GM21737 (cell line): ENCODE measurements at regions not wholly inside any gene's neighbourhood (a gene's known extent, or its start where the extent isn't known, plus 50 kb on each side); places are given as distances from the start of the nearest gene placed in this dataset.
"Not testable (repeated sequence)": the region's sequence is repeated elsewhere in the genome, so short reads cannot be mapped to it uniquely, and the experiment has no call there.

Experiments used
- ATAC-seq: cut with Tn5 transposase; IDR thresholded peaks from one replicate; pipeline ENCODE4 v1.9.1; 2021; ENCODE audit warnings: mild to moderate bottlenecking, moderate library complexity; ENCODE audit not compliant: unreplicated experiment

DNA sequence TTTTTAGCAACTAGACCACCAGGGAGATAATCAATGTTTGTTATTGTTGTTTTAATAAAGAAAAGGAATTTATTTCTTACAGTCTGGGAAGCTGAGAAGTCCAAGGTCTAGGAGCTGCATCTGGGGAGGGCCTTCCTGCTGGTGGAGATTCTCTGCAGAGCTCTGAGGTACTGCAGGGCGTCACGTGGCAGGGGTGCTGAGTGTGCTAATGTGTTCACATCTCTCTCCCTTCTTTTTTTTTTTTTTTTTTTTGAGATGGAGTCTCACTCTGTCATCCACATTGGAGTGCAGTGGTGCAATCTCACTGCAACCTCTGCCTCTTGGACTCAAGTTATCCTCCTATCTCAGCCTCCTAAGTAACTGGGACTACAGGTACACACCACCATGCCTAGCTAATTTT is 150.9 kb upstream of the TRIM24 start:
- no peak for ATAC-seq

DNA sequence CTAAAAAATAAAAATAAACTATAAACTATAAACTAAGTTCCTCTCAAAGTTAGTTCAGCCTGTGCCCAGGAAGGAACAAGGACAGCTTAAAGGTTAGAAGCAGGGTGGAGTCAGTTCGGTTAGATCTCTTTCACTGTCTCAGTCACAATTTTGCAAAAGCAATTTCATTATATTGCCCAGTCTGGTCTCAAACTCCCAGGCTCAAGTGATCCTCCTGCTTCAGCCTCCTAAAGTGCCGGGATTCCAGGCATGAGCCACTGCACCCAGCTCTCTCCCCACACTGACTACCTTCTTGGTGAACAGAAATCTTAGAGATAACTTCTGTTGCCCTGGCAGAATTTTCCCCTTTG is 146.3 kb upstream of the TRIM24 start:
- ATAC-seq: no peak

- peak; percentile 99 for ATAC-seq
Measured at GRCh38 chr7:138316421-138317043, 143.5 kb upstream of the TRIM24 start.

DNA sequence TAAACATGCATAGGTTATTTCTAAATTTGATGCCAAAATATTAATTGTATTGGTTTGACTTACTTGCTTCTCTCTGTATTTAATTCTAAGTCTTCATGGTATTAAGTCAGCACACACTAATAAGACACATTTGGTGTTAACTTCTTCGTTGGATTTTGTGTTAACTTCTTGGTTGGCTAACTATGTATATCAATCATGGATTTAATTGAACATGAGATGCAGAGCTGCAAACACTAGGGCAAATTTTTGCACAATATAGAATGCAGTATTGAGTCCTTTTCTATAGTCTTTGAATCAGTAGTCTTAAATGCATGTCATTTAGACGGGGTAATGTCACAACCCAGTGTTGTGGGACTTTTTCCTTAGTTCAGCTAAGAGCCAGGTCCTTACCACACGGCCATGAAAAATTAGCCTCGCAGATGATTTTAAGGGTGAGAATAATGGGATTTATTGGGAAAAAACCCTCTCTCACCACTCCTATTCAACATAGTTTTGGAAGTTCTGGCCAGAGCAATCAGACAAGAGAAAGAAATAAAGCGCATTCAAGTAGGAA is 142.9 kb upstream of the TRIM24 start:
- ATAC-seq: no peak

GRCh38 chr7:138324941-138325340 is 135.1 kb upstream of the TRIM24 start:
- no peak for ATAC-seq

GRCh38 chr7:138325434-138325833 is 134.6 kb upstream of the TRIM24 start:
- ATAC-seq: no peak

DNA sequence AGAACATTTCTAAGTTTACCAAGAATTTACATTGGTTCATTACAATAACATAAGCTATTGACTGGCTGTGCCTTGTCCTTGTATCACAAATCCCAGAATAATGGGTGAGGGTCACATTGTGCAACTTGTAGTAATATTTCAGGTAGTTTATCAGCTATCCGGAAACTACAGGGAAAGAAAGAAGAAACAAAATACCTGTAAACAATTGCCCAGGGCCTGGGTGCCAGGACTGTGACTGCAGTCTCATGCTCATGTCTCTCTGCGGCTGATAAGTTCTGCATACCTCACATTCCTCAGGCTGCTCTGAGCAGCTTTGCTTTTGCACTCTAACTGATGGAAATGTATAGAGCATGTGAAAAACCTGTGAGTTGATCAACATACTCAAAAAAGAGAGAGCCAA is 131.8 kb upstream of the TRIM24 start:
- no peak for ATAC-seq

DNA sequence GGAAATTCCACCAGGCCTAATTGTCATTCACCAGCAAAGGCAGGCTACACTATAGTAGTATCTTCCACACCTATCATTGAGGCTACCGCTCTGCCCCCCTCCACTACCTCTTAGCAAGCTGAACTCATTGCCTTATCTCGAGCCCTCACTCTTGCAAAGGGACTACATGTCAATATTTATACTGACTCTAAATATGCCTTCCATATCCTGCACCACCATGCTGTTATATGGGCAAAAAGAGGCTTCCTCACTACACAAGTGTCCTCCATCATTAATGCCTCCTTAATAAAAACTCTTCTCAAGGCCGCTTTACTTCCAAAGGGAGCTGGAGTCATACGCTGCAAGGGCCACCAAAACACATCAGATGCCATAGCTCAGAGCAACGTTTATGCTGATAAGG is 127.2 kb upstream of the TRIM24 start:
- ATAC-seq: not testable (repeated sequence)

DNA sequence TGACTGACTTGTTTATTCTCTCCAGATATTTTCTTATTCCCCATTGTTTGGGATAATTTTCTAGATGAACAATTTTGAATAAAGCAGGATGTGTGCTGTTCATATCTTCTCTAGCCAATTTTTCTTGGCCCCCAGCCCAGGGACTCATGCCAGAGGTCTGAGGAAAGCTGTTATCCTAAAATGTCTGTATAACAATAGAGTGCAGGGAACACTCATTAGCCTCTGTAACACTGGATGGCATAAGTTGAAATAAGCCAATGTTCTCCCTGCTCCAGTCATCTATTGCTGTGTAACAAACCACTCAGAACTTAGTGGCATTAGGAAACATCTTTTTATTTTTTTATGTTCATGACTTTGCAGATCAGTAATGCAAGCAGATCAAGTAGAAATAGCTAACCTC is 121.7 kb upstream of the TRIM24 start:
- ATAC-seq: no peak

- not testable (repeated sequence) for ATAC-seq
Measured at GRCh38 chr7:138339229-138339628, 120.8 kb upstream of the TRIM24 start.

DNA sequence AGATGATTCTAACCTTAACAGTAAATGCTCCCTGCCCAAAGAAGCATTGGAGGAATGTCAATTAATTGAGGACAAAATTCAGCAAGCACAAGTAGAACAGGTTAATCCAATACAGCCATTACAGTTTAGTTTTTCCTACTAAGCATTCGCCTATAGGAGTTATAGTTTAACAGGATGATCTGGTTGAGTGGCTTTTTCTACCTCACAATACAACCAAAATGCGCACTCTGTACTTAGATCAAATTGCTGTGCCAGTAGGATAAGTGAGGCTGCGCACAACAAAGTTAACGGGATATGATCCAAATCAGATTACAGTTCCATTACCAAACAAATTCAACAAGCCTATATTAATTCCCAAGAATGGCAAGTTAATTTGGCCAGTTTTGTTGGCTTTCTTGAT is 117.1 kb upstream of the TRIM24 start:
- ATAC-seq: no peak

- no peak for ATAC-seq
Measured at GRCh38 chr7:138345567-138345966, 114.5 kb upstream of the TRIM24 start.

DNA sequence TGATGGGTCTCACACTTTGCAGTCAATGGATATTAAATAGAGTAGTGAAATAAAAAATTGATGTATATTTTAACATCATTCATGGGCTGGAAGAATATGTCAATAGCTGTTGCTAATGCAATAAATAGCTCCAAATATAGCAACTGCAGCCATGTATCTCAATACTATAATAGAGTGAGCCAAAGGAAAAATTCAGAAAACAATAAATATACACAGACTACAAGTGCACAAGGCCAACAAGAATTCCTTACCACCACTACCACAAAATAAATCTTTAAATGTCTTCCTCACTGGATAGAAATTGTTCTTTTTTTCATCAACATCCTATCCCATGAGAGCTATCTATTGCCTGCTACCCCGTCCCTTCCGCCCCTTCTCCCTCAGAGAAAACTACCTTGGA is 113.1 kb upstream of the TRIM24 start:
- no peak for ATAC-seq

- no peak for ATAC-seq
Measured at GRCh38 chr7:138349841-138350700, 110.0 kb upstream of the TRIM24 start.

DNA sequence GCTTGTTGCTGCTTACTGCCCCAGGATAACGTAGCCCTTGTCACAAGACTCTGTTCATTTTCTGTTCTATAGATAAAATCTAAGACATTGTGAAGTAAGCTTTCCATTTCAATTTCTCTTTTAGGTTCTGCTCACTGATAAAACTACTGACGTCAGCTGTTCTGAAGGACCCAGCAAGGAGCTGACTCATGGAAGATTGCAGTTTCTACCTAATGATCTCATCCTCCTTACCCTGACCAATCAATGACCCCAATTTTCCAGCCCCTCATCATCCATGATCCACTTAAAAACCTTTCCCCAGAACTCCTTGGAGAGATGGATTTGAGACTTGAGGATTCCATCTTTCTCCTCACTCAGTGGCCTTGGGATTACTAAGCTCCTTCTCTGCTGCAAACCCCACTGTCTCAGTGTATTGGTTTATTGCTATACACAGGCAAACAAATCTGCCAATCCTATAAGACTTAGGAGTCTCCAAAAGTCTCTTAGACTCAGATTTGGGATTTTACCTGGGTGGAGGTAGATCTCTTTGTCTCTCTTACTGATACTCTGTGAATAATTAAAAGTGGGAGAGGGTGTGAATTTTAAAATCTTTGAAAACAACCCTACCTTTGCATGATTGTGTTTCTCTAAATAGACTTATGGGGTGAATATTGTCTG is 109.2 kb upstream of the TRIM24 start:
- no peak for ATAC-seq

DNA sequence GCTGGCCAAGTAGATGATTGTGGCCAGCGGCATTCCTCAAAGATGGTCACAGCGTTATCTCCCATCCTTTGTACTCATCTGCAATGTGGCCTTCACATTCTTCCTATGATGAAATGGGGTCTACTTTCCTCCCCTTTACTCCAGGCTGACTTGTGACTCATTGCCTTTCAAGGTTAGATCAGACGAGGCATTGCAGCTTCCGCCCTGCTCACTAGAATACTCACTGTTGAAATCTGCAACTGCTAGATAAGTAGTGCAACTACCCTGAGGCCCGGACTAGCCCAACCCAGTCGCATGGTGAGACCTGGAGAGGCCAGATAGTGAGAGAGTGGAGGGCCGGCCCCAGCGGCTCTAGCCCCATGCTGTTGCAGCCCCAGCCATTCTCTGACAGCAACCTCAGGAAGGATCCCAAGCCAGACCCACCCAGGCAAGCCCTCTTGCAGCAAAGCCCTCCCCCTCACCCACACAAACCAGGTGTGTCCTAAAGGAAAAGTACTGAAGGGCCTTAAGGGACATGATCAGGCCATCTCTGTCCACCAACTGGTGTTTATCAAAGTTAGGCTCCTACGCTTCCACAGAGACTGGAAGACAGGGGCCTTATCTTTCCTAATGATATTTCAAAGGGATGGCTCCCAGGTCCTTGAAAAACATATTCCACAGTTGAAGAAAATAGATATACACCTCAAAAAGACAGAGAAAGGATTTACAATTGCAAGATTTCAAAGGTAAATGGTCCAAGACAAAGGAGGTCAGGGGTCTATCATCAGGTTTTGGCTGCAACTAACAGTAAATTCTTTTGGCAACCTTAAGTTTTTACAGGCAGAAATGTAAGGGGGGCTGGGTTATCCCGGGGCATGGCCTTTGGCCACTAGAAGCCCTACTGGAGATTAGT is 107.2 kb upstream of the TRIM24 start:
- ATAC-seq: no peak

GRCh38 chr7:138354066-138354465 is 106.0 kb upstream of the TRIM24 start:
- ATAC-seq: no peak

- ATAC-seq: no peak
Measured at GRCh38 chr7:138355254-138355653, 104.8 kb upstream of the TRIM24 start.

GRCh38 chr7:138358850-138359341 is 101.2 kb upstream of the TRIM24 start:
- no peak for ATAC-seq

GRCh38 chr7:138359870-138360559 is 100.0 kb upstream of the TRIM24 start:
- ATAC-seq: no peak
